GM23338 (cell line): ENCODE measurements at regions not wholly inside any gene's neighbourhood (a gene's known extent, or its start where the extent isn't known, plus 50 kb on each side); places are given as distances from the start of the nearest gene placed in this dataset.

Source experiments
- ATAC-seq: fragments of 200-7000 bp; cut with Tn5 transposase; 3 replicates; pipeline ENCODE4 v1.9.1; 2020
- DNase-seq: peaks from one replicate; pipeline ENCODE4 v3.0.0-alpha.2; 2015; ENCODE audit warnings: low spot score
- H2AFZ ChIP-seq: fragments of 200-600 bp; sonication (generic); 2 replicates; pipeline ENCODE4 v1.8.0; 2016; ENCODE audit warnings: antibody characterized with exemption, mild to moderate bottlenecking, moderate library complexity
- H3F3A ChIP-seq: fragments of 200-600 bp; sonication (generic); replicated peaks from 2 replicates; pipeline ENCODE4 v1.8.0; 2017; ENCODE audit warnings: antibody characterized with exemption, mixed run types, low read depth
- H3K27ac ChIP-seq: fragments of 200-600 bp; sonication (generic); 2 replicates; pipeline ENCODE4 v1.6.1; 2016; ENCODE audit warnings: low read depth
- H3K27me3 ChIP-seq: fragments of 200-600 bp; sonication (generic); 2 replicates; pipeline ENCODE4 v1.8.0; 2016; ENCODE audit warnings: mild to moderate bottlenecking, mixed run types, moderate library complexity; ENCODE audit not compliant: insufficient read depth
- H3K36me3 ChIP-seq: fragments of 200-600 bp; sonication (generic); 2 replicates; pipeline ENCODE4 v1.8.0; 2016; ENCODE audit warnings: mild to moderate bottlenecking; ENCODE audit not compliant: insufficient read depth
- H3K4me1 ChIP-seq: fragments of 200-600 bp; sonication (generic); 2 replicates; pipeline ENCODE4 v1.8.0; 2016; ENCODE audit warnings: mild to moderate bottlenecking, moderate library complexity; ENCODE audit not compliant: insufficient read depth
- H3K4me2 ChIP-seq: fragments of 200-600 bp; sonication (generic); 2 replicates; pipeline ENCODE4 v1.7.1; 2017; ENCODE audit warnings: mixed run types
- H3K4me3 ChIP-seq: fragments of 200-600 bp; sonication (generic); 2 replicates; pipeline ENCODE4 v1.6.1; 2016; ENCODE audit warnings: mixed run types
- H3K79me2 ChIP-seq: fragments of 200-600 bp; sonication (generic); replicated peaks from 2 replicates; pipeline ENCODE4 v1.8.0; 2017; ENCODE audit warnings: mild to moderate bottlenecking; ENCODE audit not compliant: insufficient read depth
- H3K9me2 ChIP-seq: fragments of 200-600 bp; sonication (generic); 2 replicates; pipeline ENCODE4 v1.8.0; 2017; ENCODE audit not compliant: insufficient read depth
- H4K20me1 ChIP-seq: fragments of 200-600 bp; sonication (generic); replicated peaks from 2 replicates; pipeline ENCODE4 v1.8.0; 2017; ENCODE audit warnings: mild to moderate bottlenecking; ENCODE audit not compliant: insufficient read depth
- H3K27ac Mint-ChIP-seq: 2 replicates; pipeline ENCODE4 v1.8.0; 2020; ENCODE audit warnings: inconsistent platforms, mild to moderate bottlenecking, moderate library complexity, mixed read lengths
- H3K27me3 Mint-ChIP-seq: 3 replicates; pipeline ENCODE4 v1.8.0; 2022; ENCODE audit warnings: low read depth, mild to moderate bottlenecking, moderate library complexity, mixed read lengths, inconsistent platforms; ENCODE audit not compliant: insufficient read depth, poor library complexity
- H3K36me3 Mint-ChIP-seq: 3 replicates; pipeline ENCODE4 v1.8.0; 2021; ENCODE audit warnings: low read depth, mild to moderate bottlenecking, inconsistent platforms, moderate library complexity, mixed read lengths
- H3K4me1 Mint-ChIP-seq: 3 replicates; pipeline ENCODE4 v1.8.0; 2020; ENCODE audit warnings: mild to moderate bottlenecking, inconsistent platforms, mixed read lengths
- H3K4me3 Mint-ChIP-seq: 3 replicates; pipeline ENCODE4 v1.8.0; 2021; ENCODE audit warnings: moderate library complexity, mild to moderate bottlenecking, inconsistent platforms, mixed read lengths
- H3K9me3 Mint-ChIP-seq: 3 replicates; pipeline ENCODE4 v1.8.0; 2020; ENCODE audit warnings: moderate library complexity, mild to moderate bottlenecking, inconsistent platforms, mixed read lengths
- CREB1 ChIP-seq: fragments of 250-450 bp; sonication (Bioruptor Pico); IDR thresholded peaks from 2 replicates; pipeline ENCODE4 v1.5.0; 2020; ENCODE audit warnings: low read depth, mild to moderate bottlenecking, moderate library complexity
- CTCF ChIP-seq, 2 experiments: fragments of 200-600 bp in 1 of 2; sonication (generic) in 1 of 2; conservative IDR thresholded peaks; 2 replicates each; pipeline versions ENCODE4 v1.5.1 to v1.6.1; 2016 to 2017; ENCODE audit warnings: antibody characterized with exemption in 2 of 2, low read depth in 2 of 2, mild to moderate bottlenecking in 2 of 2, moderate library complexity in 1 of 2
- EZH2 ChIP-seq: fragments of 200-600 bp; sonication (generic); IDR thresholded peaks from one replicate; pipeline ENCODE4 v1.8.0; 2017; ENCODE audit warnings: antibody characterized with exemption, mild to moderate bottlenecking, low read depth; ENCODE audit not compliant: unreplicated experiment
- EZH2phosphoT487 ChIP-seq: fragments of 200-600 bp; sonication (generic); IDR thresholded peaks from one replicate; pipeline ENCODE4 v1.8.1; 2018; ENCODE audit warnings: antibody characterized with exemption; ENCODE audit not compliant: unreplicated experiment
- JUNB ChIP-seq: IDR thresholded peaks from one replicate; pipeline ENCODE4 v1.6.1; 2016; ENCODE audit warnings: antibody characterized with exemption; ENCODE audit not compliant: unreplicated experiment
- NANOG ChIP-seq: IDR thresholded peaks from 2 replicates; pipeline ENCODE4 v1.6.1; 2016; ENCODE audit warnings: antibody characterized with exemption, borderline replicate concordance
- POLR2AphosphoS5 ChIP-seq: IDR thresholded peaks from 2 replicates; pipeline ENCODE4 v1.6.1; 2016; ENCODE audit warnings: antibody characterized with exemption, low read depth
- REST ChIP-seq: IDR thresholded peaks from one replicate; pipeline ENCODE4 v1.6.1; 2018; ENCODE audit warnings: antibody characterized with exemption; ENCODE audit not compliant: unreplicated experiment
- ZNF114 ChIP-seq: fragments of 250-450 bp; sonication (Bioruptor Pico); IDR thresholded peaks from 2 replicates; pipeline ENCODE4 v1.5.0; 2020; ENCODE audit warnings: mild to moderate bottlenecking, moderate library complexity
- ZNF331 ChIP-seq: fragments of 250-450 bp; sonication (Bioruptor Pico); IDR thresholded peaks from 2 replicates; pipeline ENCODE4 v1.5.0; 2020; ENCODE audit warnings: low read depth, mild to moderate bottlenecking, moderate library complexity
- TF ChIP-seq, protein P1 (sequence below): fragments of 250-450 bp; sonication (Bioruptor Pico); IDR thresholded peaks from 2 replicates; pipeline ENCODE4 v1.5.0; 2020; ENCODE audit warnings: mild to moderate bottlenecking, moderate library complexity

DNA sequence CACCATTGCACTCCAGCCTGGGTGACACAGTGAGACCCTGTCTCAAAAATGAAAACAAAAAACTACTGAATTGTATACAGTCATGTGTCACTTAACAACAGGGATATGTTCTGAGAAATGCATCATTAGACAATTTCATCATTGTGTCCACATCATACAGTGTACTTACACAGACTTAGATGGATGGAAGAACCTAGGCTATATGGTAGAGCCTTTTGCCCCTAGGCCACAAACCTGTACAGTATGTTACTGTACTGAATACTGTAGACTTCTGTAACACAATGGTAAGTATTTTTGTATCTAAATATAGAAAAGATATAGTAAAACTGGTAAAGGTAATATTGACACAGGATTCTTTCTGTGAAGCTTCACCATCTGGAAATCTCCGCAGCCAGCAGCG lies 81.7 kb downstream of the KBTBD2 start (continued):
- TF ChIP-seq, protein P1, sequence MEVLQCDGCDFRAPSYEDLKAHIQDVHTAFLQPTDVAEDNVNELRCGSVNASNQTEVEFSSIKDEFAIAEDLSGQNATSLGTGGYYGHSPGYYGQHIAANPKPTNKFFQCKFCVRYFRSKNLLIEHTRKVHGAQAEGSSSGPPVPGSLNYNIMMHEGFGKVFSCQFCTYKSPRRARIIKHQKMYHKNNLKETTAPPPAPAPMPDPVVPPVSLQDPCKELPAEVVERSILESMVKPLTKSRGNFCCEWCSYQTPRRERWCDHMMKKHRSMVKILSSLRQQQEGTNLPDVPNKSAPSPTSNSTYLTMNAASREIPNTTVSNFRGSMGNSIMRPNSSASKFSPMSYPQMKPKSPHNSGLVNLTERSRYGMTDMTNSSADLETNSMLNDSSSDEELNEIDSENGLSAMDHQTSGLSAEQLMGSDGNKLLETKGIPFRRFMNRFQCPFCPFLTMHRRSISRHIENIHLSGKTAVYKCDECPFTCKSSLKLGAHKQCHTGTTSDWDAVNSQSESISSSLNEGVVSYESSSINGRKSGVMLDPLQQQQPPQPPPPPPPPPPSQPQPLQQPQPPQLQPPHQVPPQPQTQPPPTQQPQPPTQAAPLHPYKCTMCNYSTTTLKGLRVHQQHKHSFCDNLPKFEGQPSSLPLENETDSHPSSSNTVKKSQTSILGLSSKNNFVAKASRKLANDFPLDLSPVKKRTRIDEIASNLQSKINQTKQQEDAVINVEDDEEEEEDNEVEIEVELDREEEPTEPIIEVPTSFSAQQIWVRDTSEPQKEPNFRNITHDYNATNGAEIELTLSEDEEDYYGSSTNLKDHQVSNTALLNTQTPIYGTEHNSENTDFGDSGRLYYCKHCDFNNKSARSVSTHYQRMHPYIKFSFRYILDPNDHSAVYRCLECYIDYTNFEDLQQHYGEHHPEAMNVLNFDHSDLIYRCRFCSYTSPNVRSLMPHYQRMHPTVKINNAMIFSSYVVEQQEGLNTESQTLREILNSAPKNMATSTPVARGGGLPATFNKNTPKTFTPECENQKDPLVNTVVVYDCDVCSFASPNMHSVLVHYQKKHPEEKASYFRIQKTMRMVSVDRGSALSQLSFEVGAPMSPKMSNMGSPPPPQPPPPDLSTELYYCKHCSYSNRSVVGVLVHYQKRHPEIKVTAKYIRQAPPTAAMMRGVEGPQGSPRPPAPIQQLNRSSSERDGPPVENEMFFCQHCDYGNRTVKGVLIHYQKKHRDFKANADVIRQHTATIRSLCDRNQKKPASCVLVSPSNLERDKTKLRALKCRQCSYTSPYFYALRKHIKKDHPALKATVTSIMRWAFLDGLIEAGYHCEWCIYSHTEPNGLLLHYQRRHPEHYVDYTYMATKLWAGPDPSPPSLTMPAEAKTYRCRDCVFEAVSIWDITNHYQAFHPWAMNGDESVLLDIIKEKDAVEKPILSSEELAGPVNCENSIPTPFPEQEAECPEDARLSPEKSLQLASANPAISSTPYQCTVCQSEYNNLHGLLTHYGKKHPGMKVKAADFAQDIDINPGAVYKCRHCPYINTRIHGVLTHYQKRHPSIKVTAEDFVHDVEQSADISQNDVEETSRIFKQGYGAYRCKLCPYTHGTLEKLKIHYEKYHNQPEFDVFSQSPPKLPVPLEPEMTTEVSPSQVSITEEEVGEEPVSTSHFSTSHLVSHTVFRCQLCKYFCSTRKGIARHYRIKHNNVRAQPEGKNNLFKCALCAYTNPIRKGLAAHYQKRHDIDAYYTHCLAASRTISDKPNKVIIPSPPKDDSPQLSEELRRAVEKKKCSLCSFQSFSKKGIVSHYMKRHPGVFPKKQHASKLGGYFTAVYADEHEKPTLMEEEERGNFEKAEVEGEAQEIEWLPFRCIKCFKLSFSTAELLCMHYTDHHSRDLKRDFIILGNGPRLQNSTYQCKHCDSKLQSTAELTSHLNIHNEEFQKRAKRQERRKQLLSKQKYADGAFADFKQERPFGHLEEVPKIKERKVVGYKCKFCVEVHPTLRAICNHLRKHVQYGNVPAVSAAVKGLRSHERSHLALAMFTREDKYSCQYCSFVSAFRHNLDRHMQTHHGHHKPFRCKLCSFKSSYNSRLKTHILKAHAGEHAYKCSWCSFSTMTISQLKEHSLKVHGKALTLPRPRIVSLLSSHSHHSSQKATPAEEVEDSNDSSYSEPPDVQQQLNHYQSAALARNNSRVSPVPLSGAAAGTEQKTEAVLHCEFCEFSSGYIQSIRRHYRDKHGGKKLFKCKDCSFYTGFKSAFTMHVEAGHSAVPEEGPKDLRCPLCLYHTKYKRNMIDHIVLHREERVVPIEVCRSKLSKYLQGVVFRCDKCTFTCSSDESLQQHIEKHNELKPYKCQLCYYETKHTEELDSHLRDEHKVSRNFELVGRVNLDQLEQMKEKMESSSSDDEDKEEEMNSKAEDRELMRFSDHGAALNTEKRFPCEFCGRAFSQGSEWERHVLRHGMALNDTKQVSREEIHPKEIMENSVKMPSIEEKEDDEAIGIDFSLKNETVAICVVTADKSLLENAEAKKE: no peak

DNA sequence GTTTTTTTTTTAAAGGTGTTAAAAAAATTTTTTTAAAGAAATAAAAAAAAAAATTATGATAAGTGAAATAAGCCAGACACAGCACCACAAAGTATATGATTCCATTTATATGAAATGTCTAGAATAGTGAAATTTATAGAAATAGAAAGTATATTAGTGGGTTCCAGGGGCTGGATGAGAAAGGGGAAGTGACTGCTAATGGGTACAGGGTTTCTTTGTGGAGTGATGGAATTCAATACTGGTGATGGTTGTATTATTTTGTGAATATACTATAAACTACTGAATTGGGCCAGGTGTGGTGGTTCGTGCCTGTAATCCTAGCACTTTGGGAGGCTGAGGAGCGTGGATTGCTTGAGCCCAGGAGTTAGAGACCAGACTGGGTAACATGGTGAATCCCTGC lies 82.2 kb downstream of the KBTBD2 start:
- no peaks in the 10 kb centered on the region for H3K36me3 Mint-ChIP-seq
- H3K9me3 Mint-ChIP-seq: no peaks in the 10 kb centered on the region; the same call in 2 of the 3 replicates
- Histone ChIP-seq H3K79me2 (no peaks in the 10 kb centered on the region), H3K27me3 (no peaks in the 10 kb centered on the region), H3K27ac (no peak overlapping the region), H3K4me3 (no peak overlapping the region), H3K4me1 (no peaks in the 10 kb centered on the region), H3K4me2 (no peak overlapping the region), H2AFZ (no peak overlapping the region), H3K9me2 (0 out of 2 replicates have a peak, but pooled peaks cover 4% of the 10 kb centered on the region), H4K20me1 (no peaks in the 10 kb centered on the region), H3F3A (no peaks in the 10 kb centered on the region), H3K36me3 (no peaks in the 10 kb centered on the region)
- H3K4me3 Mint-ChIP-seq: no peak overlapping the region
- ATAC-seq (no peak), DNase-seq (no peak)
- H3K27me3 Mint-ChIP-seq: peaks cover 2% of the 10 kb centered on the region
- no peak overlapping the region for H3K27ac Mint-ChIP-seq
- H3K4me1 Mint-ChIP-seq: no peaks in the 10 kb centered on the region; the same call in 2 of the 3 replicates
- no peak for TF ChIP-seq EZH2phosphoT487
- no peak for TF ChIP-seq CREB1 (CRISPR knock-in tag)
- TF ChIP-seq NANOG: no peak
- no peak for TF ChIP-seq POLR2AphosphoS5
- TF ChIP-seq CTCF (conservative IDR thresholded peaks at IDR 0.05; ENCODE audit: low read depth in 2 of 2): no peak
- TF ChIP-seq EZH2: no peak
- no peak for TF ChIP-seq JUNB
- TF ChIP-seq ZNF331 (CRISPR knock-in tag): no peak
- TF ChIP-seq REST: no peak
- no peak for TF ChIP-seq ZNF114
